ENCODE measurements at regions not wholly inside any gene's neighbourhood (a gene's known extent, or its start where the extent isn't known, plus 50 kb on each side); places are given as distances from the start of the nearest gene placed in this dataset.
"Not testable (repeated sequence)": the region's sequence is repeated elsewhere in the genome, so short reads cannot be mapped to it uniquely, and the experiment has no call there.

DNA sequence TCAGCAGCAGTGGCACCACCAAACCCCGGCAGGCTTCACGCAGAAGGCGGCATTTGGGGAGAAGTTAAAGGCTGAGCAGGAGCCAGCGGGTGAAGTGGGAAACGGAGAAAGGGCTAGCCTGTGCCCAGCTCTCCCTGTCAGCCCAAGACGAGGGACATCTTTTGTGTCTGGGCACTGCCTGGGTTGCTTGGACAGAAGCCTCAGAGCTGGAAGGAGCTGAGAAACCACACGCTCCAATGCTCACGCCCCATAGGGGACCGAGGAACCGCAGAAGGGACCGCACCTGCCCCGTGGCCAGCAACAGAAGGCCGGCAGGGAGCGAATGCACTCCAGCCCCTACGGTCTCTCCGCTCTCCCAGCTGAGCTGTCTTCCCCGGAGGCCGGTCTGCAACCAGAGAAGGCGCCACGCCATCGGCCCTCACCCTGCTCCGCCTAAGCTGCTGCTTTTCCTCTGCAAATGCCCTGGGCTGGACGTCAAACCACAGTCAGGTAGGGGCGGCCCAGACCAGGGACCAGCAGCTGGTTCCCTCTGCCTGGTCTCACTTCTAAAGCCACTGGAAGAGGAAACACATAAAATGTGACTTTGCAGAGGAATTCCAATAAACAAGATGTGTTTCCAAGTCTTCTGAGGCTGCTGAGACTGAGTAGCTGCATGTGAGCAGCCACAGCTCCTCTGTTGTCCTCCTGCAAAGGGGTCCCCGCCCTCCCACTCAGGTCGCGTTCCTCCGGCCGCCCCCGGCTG is 182.4 kb upstream of the ZNF469 start:
- not testable (repeated sequence) for DNase-seq (ENCODE audit: low read depth)

DNA sequence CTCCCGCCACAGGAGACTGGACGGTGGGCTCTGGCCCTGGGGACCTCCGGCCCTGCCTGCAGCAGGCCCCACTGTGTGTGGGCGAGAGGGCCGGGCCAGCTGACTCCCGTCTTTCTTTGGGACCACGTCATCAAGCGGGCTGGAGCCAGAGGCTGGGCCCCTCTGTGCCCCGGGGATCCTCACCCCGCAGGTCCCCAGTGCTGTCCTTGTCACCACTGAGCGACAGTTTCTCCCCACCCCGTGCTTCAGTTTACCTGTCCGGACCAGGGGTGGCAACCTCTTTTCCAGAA is 181.9 kb upstream of the ZNF469 start:
- no peak for DNase-seq (ENCODE audit: low read depth)

DNA sequence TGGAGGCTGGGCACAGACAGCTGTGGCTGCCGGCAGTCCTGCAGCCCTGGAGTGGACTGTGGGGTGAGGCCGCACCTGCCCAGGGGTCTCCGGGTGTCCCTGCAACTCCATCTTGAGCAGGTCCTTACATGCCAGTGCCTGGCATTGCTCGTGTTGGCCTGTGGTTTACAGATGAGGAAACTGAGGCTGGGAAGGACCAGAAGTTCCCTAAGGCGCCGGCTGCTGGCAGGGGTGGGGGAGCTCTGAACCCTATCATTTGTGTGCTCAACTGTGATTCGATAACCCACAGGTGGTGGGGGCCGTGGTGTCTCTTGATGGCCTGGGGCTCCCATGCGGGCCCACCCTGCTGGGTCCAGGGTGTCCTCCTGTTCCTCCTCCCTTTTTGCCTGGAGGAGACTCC is 181.1 kb upstream of the ZNF469 start:
- not testable (repeated sequence) for DNase-seq (ENCODE audit: low read depth)

DNA sequence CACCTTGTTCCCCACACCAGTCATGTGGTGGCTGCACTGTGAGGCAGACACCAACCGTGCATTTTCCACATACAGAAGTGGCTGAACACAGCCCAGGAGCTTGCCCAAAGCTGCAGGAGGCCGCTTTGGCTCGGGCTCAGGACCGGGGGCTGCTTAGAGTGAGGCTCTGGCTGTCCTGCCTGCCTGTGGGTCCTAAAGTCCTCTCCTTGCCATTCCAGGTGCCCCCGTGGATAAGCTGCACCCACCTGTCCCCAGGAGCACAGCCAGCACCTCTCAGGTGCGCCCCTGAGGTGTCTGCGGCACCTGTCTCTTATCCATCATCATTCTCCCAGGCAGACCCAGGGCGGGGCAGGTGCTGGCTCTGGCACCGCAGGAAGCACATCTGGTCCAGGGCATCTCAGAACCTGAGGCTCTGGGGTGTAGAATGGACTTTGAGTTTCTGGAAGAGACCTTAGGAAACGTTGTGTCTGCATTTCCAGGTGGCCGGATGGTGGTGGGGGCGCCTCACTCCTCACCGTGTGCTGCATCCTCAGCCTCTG is 180.5 kb upstream of the ZNF469 start:
- no peak for DNase-seq (ENCODE audit: low read depth)

DNA sequence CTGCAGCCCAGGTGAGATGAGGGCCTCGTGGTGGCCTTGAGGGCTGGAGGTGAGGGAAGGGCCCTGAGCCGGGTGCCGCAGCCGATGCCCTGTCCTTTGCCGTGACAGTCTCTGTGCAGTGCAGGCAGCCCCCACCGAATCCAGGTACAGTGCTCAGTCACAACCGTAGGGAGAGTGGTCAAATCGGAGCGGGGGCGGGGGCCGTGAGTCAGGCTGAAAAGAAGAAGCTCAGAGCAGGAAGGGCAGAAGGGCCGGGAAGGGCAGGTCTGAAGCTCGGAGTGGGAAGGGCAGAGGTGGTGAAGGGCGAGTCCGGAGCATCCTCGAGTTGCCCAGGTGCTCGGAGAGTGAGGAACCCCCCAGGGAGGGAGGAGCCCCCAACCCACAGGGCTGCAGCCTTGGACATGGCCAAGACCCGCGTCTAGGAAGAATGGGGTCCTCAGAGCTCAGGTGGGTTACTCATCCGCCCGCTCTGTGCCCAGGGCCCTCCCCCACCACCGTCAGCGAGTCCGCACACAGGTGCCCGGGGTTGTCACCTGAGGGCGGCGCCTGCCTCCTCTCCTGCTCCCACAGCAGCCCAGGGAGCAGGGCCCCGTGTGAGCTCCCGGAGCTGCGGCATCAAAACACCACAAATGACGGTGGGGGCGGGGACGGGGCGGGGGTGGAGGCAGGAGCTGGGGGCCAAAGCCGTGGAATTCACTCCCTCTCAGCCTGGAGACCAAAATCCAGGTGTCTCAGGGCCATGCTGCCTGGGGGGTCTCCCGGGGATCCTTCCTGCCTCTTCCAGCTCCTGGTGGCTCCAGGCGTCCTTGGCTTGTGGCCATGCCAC is 179.7 kb upstream of the ZNF469 start:
- DNase-seq (ENCODE audit: low read depth), result not testable (repeated sequence)

DNA sequence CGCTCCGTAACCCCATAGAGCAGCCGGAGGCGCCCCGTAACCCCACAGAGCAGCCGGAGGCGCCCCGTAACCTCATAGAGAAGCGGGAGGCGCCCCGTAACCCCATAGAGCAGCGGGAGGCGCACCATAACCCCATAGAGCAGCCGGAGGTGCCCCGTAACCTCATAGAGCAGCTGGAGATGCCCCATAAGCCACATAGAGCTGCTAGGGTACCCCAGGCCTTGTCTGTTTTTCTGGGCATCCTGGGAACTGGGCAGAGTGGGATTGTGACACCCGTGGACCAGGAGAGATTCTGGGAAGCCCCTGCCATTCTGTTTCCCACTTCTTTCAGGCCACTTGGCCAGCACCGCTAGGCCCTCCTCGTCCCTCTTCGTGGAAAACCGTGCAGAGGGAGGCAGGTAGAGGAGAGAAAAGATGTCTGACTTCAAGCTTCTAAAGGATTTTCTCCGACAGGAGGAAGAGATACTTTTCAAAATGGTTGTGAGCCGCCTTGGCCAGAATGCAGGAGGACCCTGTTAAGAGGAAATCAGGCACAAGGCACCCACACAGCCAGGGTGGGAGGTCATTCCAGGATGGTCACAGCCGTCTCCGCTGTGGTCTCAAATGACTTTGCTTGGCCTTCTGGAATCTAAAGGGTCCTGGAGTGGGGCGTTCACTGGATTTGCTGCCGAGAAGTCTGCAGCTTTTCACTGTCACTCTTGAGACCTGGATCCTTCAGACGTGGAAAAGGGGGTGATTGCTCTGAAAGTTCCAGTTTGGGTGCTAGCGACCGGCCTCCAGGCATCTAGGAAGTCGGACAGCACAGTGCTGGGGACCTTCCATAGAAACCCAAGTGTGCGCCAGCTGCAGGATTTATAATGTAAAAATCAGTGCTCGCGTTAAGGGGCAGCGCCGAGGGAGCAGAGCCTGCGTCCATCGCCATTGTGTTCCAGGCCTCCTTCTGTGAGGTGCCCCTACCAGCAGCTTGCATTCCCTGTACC is 178.3 kb upstream of the ZNF469 start:
- DNase-seq (ENCODE audit: low read depth), result not testable (repeated sequence)

DNA sequence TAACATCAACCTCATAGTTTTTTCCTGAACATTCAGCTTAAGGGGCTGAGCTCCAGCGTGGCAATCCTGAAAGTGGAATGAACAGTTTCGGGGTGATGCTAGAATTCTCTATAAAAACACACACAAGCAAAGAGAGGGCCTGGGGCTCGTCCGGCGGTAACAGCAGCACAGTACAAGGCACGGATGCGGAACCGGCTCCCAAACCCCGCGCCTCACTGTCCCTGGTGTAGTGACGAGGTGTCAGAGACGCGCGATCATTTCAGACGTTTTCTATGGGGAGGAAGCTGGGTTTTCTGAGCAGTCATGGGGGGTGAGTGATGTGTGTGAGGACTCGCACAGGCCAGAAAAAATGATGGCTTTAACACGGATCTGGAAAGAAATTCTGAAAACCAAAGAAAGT is 177.3 kb upstream of the ZNF469 start:
- DNase-seq (ENCODE audit: low read depth), result not testable (repeated sequence)

DNA sequence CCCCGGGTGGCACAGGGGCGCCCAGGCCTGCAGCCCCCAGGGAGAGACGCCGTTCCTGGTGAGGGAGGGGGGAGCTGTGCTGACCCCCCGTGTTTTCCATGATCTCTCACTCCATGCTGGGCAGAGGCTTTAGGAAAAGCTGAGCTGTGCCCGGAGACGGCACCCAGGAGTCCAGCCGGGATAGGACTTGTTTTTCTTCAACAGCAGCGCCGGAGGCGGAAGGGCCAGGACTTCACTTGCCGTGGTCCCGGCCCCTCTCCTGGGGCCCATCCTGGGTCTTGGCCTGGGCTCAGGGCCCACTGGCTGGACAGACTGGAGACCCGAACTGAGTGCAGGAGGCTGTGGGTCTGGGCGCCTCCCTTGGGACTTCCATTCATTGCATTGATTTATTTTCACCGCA is 176.8 kb upstream of the ZNF469 start:
- not testable (repeated sequence) for DNase-seq (ENCODE audit: low read depth)

DNA sequence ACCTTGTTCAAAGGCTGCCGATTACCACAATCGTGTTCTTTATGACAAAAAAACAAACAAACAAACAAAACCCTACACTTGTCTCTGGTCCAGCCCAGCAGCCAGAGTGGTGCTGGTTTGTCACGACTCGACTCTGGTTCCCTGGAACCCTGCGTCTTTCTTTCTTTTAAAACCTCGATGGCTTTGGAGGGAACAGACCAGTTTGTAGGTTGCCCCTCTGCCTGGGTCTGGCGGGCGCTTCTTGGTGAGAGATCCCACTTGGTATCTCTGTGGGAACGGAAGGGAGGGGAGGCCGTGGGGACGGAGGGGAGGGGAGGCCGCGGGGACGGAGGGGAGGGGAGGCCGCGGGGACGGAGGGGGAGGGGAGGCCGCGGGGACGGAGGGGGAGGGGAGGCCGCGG is 176.2 kb upstream of the ZNF469 start:
- not testable (repeated sequence) for DNase-seq (ENCODE audit: low read depth)

DNA sequence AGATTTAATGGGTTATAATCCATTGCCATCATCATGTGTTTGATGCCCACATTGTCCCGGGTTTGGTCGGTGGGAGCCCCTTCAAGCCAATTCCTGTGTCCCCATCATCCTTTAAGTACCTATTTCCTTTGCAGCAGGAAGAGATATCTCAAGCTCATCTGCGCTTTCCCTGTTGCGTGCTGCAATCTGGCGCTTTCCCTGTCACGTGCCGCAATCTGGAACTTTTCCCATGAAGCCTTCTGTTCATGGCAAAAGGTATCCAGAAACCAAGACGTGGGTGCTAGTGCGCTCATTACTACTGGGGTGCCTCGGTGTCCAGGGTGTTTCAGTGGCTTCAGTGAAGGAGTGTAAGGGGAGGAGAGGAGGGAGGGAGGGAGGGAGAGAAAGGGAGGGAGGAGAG is 174.6 kb upstream of the ZNF469 start:
- DNase-seq (ENCODE audit: low read depth), result no peak

DNA sequence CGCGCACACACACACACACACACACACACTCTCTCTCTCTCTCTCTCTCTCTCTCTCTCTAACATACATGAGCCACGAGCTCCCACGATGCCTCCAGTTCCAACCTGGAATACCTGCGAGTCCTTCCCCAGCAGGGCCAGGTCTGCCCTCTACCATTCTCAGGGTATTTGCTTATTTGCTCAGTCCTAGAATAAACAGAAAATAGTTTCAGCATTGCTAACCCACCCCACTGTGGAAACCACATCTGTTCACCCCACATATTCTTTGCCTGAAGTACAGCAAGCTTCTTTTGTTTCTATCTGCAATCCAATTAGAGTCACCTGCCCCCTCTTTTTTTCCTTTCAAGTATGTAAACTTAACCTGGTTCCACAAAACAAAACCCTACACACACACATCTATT is 174.0 kb upstream of the ZNF469 start:
- DNase-seq (ENCODE audit: low read depth), result not testable (repeated sequence)

DNA sequence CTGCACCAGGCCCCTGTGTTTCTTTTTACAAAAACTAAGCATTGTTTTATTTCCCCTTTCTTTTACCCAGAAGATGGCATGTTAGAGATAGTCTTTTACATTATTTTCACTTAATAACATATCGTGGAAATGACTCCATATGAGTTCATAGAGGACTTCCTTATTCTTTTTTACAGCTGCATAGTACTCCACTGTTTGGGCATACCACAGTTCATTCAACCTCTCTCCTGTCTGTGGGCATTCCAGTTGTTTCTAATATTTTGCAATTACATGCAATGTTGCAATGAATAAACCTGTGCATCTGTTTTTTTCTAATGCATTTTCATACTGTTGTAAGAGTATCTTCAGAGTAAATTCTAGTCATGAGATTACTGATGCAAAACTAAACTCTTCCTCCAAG is 173.2 kb upstream of the ZNF469 start:
- DNase-seq (ENCODE audit: low read depth), result not testable (repeated sequence)

DNA sequence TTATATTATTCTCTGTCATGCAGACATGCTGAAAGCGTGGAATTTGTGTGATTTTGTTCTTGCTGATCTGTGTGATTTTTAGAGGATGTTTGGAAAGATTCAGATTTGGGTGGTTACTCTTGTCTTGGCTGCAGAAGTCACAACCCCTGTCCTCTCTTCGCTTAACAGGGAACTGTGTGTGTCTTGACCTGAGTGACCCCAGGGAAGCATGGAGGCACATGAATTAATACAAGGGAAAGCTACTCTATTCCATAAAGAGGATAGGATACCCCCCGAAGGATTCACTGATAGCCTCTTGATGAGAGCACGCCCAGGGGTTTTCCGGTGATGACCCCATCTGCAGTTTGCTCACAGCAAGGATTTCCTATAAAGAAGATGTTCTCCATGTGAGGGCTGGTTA is 168.8 kb upstream of the ZNF469 start:
- DNase-seq (ENCODE audit: low read depth), result not testable (repeated sequence)

DNA sequence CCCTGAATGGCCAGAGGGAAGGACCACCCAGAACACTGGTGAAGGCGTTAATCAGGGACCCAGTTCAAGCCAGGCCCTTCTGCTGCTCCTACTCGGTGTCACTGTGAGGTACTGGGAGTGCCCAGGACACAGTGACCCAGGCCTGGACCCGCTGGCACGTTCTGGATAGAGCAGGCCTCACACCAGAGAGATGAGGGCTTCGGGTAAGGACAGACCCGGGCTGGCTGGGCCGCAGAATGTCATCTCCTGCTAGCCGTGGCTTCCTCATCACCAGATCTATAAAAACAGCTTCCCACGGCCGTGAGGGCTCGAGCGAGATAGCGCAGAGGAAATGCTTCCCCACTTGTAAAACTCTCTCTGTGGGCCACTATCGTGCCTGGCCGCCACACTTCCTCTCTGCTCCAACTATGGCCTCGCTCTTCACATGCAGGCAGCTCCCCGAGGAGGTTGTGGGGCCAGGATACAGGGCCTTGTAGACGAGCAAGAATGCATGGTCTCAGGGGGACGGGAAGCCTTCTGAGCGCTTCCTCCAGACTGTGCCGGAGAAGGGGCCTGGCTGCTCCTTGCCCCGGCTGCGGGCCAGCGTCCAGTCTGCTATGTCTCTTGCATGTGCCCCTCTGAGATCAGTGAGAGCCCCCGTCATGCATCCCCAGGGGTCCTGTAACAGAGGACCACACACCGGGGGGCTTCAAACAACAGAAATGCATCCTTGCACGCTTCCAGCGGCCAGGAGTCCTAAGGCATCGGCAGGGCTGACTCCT is 161.6 kb upstream of the ZNF469 start:
- DNase-seq (ENCODE audit: low read depth), result not testable (repeated sequence)

DNA sequence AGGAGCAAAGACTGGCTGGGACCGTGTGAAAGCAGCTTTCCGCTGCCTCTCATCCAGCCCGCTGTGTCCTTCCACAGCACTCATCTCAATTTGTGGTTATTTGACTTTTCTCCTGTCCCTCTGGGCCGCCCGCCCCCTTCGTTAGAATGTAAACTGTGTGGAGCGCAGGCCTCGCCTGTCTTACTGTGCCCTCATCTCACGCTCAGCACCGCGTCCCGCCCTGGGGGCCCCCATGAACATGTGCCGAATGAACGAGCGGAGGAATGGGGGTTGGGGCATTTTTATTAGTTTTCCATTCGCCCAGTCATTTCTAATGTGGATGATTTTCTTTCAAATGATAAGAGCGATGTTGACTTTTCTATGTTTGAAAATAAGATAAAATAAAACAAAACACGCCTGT is 159.1 kb upstream of the ZNF469 start:
- DNase-seq (ENCODE audit: low read depth), result not testable (repeated sequence)

DNA sequence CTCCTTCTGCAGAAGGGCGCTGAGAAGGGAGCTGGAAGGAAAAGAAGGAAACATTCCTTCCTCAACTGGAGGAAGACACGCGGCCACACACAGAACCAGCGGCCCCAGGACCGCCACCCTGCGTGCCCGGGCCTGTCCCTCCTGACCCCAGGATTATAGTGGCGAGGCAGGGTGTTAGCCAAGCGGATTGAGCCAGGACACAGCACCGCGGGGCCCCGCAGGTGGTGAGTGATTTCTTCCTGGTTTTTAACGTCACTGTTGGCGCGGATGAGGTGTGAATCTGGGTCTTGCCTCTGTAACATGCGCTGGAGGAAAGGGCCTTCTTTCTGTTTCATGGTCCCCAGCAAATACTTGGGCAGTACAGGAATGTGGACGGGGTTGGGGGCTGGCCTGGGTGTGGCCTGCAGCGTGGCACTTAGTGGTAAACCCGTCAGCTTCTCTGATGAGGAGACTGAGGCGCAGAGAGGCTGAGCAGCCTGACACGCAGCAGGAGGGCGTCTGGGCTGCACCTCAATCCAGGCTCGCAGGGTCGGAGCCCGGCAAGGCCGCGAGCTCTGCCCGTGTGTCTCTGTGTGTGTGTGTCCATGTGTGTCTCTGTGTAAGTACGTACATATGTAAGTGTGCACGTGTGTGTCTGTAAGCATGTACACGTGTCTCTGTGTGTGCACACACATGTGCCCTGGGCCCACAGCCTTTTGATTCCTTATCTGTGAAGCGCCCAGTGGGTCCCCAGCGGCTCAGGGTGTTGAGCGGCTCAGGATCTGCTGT is 158.4 kb upstream of the ZNF469 start:
- DNase-seq (ENCODE audit: low read depth), result not testable (repeated sequence)

DNA sequence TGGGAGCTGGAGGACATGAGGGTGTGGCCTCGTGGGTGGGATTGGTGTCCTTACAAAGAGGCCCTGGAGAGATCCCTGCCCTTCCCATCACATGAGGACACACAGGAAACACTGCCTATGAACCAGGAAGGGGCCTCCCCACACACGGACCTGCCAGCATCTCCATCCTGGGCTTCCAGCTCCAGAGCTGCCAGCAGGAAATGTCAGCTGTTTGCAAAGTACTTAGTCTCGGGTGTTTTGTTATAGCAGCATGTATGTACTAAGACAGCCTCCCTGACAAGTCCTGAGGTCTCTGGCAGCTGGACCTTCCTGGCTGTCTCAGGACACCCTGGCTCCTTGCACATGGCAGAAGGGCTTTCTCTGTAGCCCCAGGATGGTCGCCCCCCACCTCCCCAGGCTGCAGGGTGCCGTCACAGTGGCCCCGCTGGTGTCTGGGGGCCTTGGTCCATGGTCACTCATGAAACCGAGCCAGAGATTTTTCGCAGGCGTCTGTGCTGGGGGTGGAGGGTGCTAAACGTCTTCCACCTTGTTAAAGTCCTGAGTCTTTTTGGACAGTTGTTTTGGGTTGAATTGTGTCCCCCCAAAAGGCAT is 157.0 kb upstream of the ZNF469 start:
- DNase-seq (ENCODE audit: low read depth), result not testable (repeated sequence)

DNA sequence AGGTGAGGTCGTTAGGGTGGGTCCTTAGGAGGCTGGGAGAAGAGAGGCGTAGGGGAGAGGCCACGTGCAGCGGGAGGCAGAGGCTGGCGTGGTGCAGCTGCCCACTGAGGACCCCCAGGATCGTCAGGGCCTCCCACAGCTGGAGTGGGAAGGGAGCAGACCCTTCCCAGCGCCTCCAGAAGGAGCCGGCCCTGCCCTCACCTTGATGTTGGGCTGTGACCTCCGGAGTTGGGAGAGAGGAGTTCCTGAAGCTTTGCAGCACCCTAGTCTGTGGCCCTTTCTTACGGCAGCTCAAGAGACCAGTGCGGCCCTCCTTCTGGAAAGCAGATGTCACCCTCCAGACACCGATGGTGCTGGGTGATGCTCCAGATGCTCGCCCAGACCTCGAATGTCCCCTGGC is 156.5 kb upstream of the ZNF469 start:
- not testable (repeated sequence) for DNase-seq (ENCODE audit: low read depth)

DNA sequence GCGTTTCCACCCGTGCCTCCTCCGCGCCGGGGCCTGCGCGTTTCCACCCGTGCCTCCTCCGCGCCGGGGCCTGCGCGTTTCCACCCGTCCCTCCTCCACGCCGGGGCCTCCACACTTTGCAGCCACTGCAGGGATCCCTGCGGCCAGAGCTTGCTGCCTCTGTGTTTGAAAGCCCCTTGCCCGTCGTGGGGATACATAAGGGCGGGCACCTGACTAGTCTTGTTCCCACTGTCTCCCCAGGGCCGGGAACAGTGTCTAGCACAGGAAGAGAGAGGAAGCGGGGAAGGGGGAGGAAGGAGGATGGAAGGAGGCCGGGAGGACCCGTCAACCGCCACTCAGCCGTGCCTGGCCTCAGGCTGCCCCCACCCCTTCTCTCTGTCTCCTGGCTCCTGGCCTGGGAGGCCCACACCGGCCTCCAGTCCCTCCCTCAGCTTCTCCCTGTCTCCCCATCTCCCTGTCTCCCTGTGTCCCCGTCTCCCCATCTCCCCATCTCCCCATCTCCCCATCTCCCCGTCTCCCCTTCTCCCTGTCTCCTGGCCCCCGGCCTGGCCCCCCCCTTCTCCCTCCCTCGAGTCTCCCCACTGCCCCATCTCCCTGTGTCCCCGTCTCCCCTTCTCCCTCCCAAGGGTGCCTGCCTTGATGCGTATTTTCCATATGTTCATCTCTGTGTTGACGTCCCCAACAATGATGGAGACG is 155.6 kb upstream of the ZNF469 start:
- not testable (repeated sequence) for DNase-seq (ENCODE audit: low read depth)

Data from HT1080 (cell line).